ENCODE measurements at regions not wholly inside any gene's neighbourhood (a gene's known extent, or its start where the extent isn't known, plus 50 kb on each side); places are given as distances from the start of the nearest gene placed in this dataset.

DNA sequence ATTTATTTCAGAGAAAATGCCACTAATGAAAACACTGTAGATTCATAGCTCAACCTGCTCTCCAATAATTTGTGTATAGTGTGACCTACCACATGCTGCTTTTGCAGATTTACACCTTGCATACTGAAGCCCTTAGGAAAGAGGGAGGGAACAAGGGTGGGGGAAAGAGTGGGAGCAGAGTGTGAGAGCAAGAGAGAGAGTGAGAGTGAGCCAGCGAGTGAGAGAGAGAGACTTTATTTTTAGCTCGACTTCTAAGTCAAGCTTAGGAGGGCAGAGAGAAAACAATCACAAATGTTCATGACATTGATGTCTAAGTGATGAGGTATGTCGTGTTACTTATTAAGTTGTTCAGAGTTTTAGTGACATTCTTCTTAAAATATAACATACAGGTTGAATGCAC lies 112.5 kb upstream of the HAND2 start:
- Histone ChIP-seq H3K27ac (ENCODE audit: low read depth, low read length) (no peak overlapping the region), H2AFZ (ENCODE audit: low read depth, low read length, poor library complexity, severe bottlenecking) (no peak overlapping the region), H3K36me3 (ENCODE audit: control insufficient read depth in 1 of 2, insufficient read depth in 2 of 2, low read length in 2 of 2) (no peaks in the 10 kb centered on the region), H3K27me3 (ENCODE audit: insufficient read depth, low read length) (no peaks in the 10 kb centered on the region), H3K9me3 (ENCODE audit: control insufficient read depth in 1 of 2, insufficient read depth in 1 of 2, low read depth in 1 of 2, low read length in 2 of 2) (no peaks in the 10 kb centered on the region), H3K4me1 (ENCODE audit: control insufficient read depth in 1 of 2, insufficient read depth in 2 of 2, low read length in 2 of 2) (no peaks in the 10 kb centered on the region), H3K4me3 (replicated peaks in 1 of 2; ENCODE audit: low read depth in 1 of 2, low read length in 2 of 2) (no peak overlapping the region), H3K79me2 (ENCODE audit: insufficient read depth, low read length) (no peaks in the 10 kb centered on the region), H3K9me2 (ENCODE audit: insufficient read depth) (no peaks in the 10 kb centered on the region), H4K20me1 (ENCODE audit: insufficient read depth) (no peaks in the 10 kb centered on the region), H3K9ac (ENCODE audit: low read length) (no peak overlapping the region), H3K4me2 (ENCODE audit: low read length) (no peak overlapping the region)
- RAD21 ChIA-PET (ENCODE audit: low non-redundant PET in 1 of 2, low total read pairs in 2 of 2, uncharacterized antibody in 2 of 2, unreplicated experiment in 2 of 2): no interaction called here
- TF ChIP-seq, protein P1, sequence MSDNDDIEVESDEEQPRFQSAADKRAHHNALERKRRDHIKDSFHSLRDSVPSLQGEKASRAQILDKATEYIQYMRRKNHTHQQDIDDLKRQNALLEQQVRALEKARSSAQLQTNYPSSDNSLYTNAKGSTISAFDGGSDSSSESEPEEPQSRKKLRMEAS (IDR thresholded peaks at IDR 0.05): no peak
- TF ChIP-seq JUND (IDR thresholded peaks at IDR 0.05) (no peak), TCF7L2 (IDR thresholded peaks at IDR 0.05; ENCODE audit: borderline replicate concordance, extremely low read depth, insufficient read depth, insufficient read length) (no peak), SIN3A (IDR thresholded peaks at IDR 0.05; ENCODE audit: low read depth) (no peak), ATF3 (IDR thresholded peaks at IDR 0.05) (no peak), SP1 (IDR thresholded peaks at IDR 0.05; ENCODE audit: low read depth) (no peak), EZH2phosphoT487 (IDR thresholded peaks at IDR 0.05; ENCODE audit: borderline replicate concordance) (no peak), ELF1 (IDR thresholded peaks at IDR 0.05; ENCODE audit: borderline replicate concordance, low read depth) (no peak), EZH2 (IDR thresholded peaks at IDR 0.05) (no peak), POLR2A (IDR thresholded peaks at IDR 0.05; ENCODE audit: borderline replicate concordance, extremely low read depth, insufficient read depth, insufficient read length) (no peak), SRF (IDR thresholded peaks at IDR 0.05; ENCODE audit: low read depth) (no peak), YY1 (IDR thresholded peaks at IDR 0.05; ENCODE audit: extremely low read depth, insufficient replicate concordance, low read depth, low read length) (no peak), RAD21 (IDR thresholded peaks at IDR 0.05; ENCODE audit: low read depth) (no peak), FOSL1 (IDR thresholded peaks at IDR 0.05; ENCODE audit: low read depth) (no peak), CEBPB (IDR thresholded peaks at IDR 0.05; ENCODE audit: low read depth) (no peak), ZFX (IDR thresholded peaks at IDR 0.05) (no peak), CBX3 (IDR thresholded peaks at IDR 0.05; ENCODE audit: low read depth) (no peak)
- CTCF ChIA-PET: no interaction called here
- no TSS peak for BruUV-seq (replicated peaks)
- intact Hi-C loops (cut with micrococcal nuclease): no loop called here
- ATAC-seq (no peak), DNase-seq (ENCODE audit: low read depth, low spot score) (no peak)
- POLR2A ChIA-PET: no interaction called here
